K562 (cell line): ENCODE measurements at regions not wholly inside any gene's neighbourhood (a gene's known extent, or its start where the extent isn't known, plus 50 kb on each side); places are given as distances from the start of the nearest gene placed in this dataset.

Experiments
- ATAC-seq: fragments of 200-7000 bp; cut with Tn5 transposase; 3 replicates; pipeline ENCODE4 v1.9.1; 2020; ENCODE audit warnings: moderate library complexity
- BruUV-seq: library from RNA; stranded (reverse); fragments of 400-500 nt; replicated peaks from 2 replicates; lab custom pipeline; 2021; lab: Mats Ljungman, UMichigan
- CTCF ChIA-PET: fragments of 300-600 bp; formaldehyde crosslinking; extraction: SDS; loops from one replicate; lab custom pipeline; 2021; ENCODE audit warnings: low intra/inter-chr PET ratio; lab: Yijun Ruan, JAX
- POLR2A ChIA-PET: fragments of 300-600, 350-650 bp; sonication (Branson Sonifier 250); formaldehyde crosslinking; extraction: SDS; loops from one replicate; lab custom pipeline; 2021; ENCODE audit warnings: antibody characterized with exemption, inconsistent platforms; lab: Yijun Ruan, JAX
- DNase-seq, 4 experiments: peaks; one replicate each; pipeline versions ENCODE4 v3.0.0 to v3.0.0-alpha.2; 2011 to 2018; ENCODE audit warnings: low spot score in 3 of 4, mixed read lengths in 3 of 4; ENCODE audit errors: extremely low read depth in 1 of 4
- FAIRE-seq: peaks from 2 replicates; lab custom pipeline; 2011; peaks lifted over from hg19 to GRCh38; lab: Jason Lieb, UNC
- H2AFZ ChIP-seq: 2 replicates; pipeline ENCODE4 v1.6.0; 2011; ENCODE audit warnings: low read depth, low read length, control low read depth, inconsistent platforms
- H3K27ac ChIP-seq: fragments of 200-600 bp; 3 replicates; pipeline ENCODE4 v1.8.0; 2011; ENCODE audit warnings: low read depth, mild to moderate bottlenecking, control low read depth, inconsistent platforms, low read length, moderate library complexity, mixed read lengths; ENCODE audit errors: extremely low read depth
- H3K27me3 ChIP-seq, 2 experiments: fragments of 300-600 bp in 1 of 2; 2 replicates in 1 of 2; 3 replicates in 1 of 2; pipeline versions ENCODE4 v1.6.0 to v1.8.0; 2011; ENCODE audit warnings: inconsistent platforms in 2 of 2, low read length in 2 of 2, mild to moderate bottlenecking in 1 of 2, mixed read lengths in 1 of 2, moderate library complexity in 1 of 2; ENCODE audit not compliant: control insufficient read depth in 2 of 2, insufficient read depth in 2 of 2
- H3K36me3 ChIP-seq: fragments of 300-600 bp; 3 replicates; pipeline ENCODE4 v1.8.0; 2011; ENCODE audit warnings: mild to moderate bottlenecking, low read length, inconsistent platforms; ENCODE audit not compliant: control insufficient read depth, insufficient read depth
- H3K4me1 ChIP-seq, 2 experiments: fragments of 200-600 bp in 1 of 2; replicated peaks in 1 of 2; 2 replicates in 1 of 2; 3 replicates in 1 of 2; pipeline versions ENCODE4 v1.5.1 to v1.8.0; 2011; ENCODE audit warnings: inconsistent platforms in 2 of 2, low read length in 2 of 2, mild to moderate bottlenecking in 1 of 2, mixed read lengths in 1 of 2, moderate library complexity in 1 of 2; ENCODE audit not compliant: control insufficient read depth in 2 of 2, insufficient read depth in 2 of 2
- H3K4me2 ChIP-seq: 2 replicates; pipeline ENCODE4 v1.6.1; 2011; ENCODE audit warnings: low read length, control low read depth, inconsistent platforms, mixed read lengths; ENCODE audit not compliant: insufficient read depth
- H3K4me3 ChIP-seq: fragments of 200-600 bp; sonication (generic), shearing (Covaris generic); 2 replicates; pipeline ENCODE4 v1.5.1; 2016; ENCODE audit warnings: control low read depth, inconsistent platforms
- H3K79me2 ChIP-seq: fragments of 200-600 bp; 3 replicates; pipeline ENCODE4 v1.8.0; 2011; ENCODE audit warnings: low read length, inconsistent platforms; ENCODE audit not compliant: control insufficient read depth, insufficient read depth
- H3K9ac ChIP-seq, 2 experiments: 2 replicates each; pipeline versions ENCODE4 v1.6.0 to v1.6.1; 2011; ENCODE audit warnings: low read depth in 2 of 2, low read length in 2 of 2, control low read depth in 1 of 2, inconsistent platforms in 1 of 2, mild to moderate bottlenecking in 1 of 2, mixed read lengths in 1 of 2; ENCODE audit not compliant: insufficient read depth in 1 of 2
- H3K9me1 ChIP-seq: one replicate; pipeline ENCODE4 v1.6.0; 2011; ENCODE audit warnings: inconsistent platforms, mild to moderate bottlenecking, low read length, moderate library complexity; ENCODE audit not compliant: control insufficient read depth, insufficient read depth
- H3K9me3 ChIP-seq: replicated peaks from 2 replicates; pipeline ENCODE4 v1.5.1; 2011; ENCODE audit warnings: low read depth, low read length, inconsistent platforms; ENCODE audit not compliant: control insufficient read depth, insufficient read depth
- H4K20me1 ChIP-seq: replicated peaks from 2 replicates; pipeline ENCODE4 v1.6.1; 2011; ENCODE audit warnings: low read length, inconsistent platforms, mixed read lengths; ENCODE audit not compliant: control insufficient read depth, insufficient read depth
- CREBBP ChIP-seq: IDR thresholded peaks from one replicate; pipeline ENCODE4 v1.6.1; 2012; ENCODE audit warnings: low read depth, mild to moderate bottlenecking, control low read depth, inconsistent platforms, low read length
- E2F8 ChIP-seq: fragments of 450-650 bp; IDR thresholded peaks from 2 replicates; pipeline ENCODE4 v1.7.1; 2018; ENCODE audit warnings: mild to moderate bottlenecking, low read depth; ENCODE audit not compliant: partially characterized antibody
- EP300 ChIP-seq: IDR thresholded peaks from 2 replicates; pipeline ENCODE4 v1.6.1; 2012; ENCODE audit warnings: low read length, improper control_type of control experiment
- ID3 ChIP-seq, 2 experiments: fragments of 250-450 bp in 1 of 2; fragments of 450-650 bp in 1 of 2; sonication (Bioruptor Pico) in 1 of 2; IDR thresholded peaks; 2 replicates each; pipeline versions ENCODE4 v1.6.1 to v1.8.0; 2016 to 2021; ENCODE audit warnings: mild to moderate bottlenecking in 2 of 2, moderate library complexity in 2 of 2, missing compliant biosample characterization in 1 of 2, missing genetic modification characterization in 1 of 2
- MECOM ChIP-seq: fragments of 250-450 bp; sonication (Bioruptor Pico); IDR thresholded peaks from 2 replicates; pipeline ENCODE4 v1.8.0; 2022; ENCODE audit warnings: inconsistent platforms
- NR1H2 ChIP-seq: sonication (generic); formaldehyde crosslinking; IDR thresholded peaks from 2 replicates; pipeline ENCODE4 v1.4.0; 2020; ENCODE audit warnings: mild to moderate bottlenecking, missing genetic modification reagents
- NR2F6 ChIP-seq: fragments of 450-650 bp; formaldehyde crosslinking; IDR thresholded peaks from 2 replicates; pipeline ENCODE4 v1.4.0; 2020; ENCODE audit warnings: mild to moderate bottlenecking
- WGBS: fragments of 100-300 bp; shearing (Covaris generic); methylation state at CpG from one replicate; pipeline ENCODE4 v1.1.6; 2016; ENCODE audit warnings: low coverage, mixed read lengths; ENCODE audit not compliant: insufficient coverage; ENCODE audit errors: missing lambda C conversion rate; 5-methylcytosine and 5-hydroxymethylcytosine counted together
- in situ Hi-C: fragments of 300-500 bp; cut with MboI; formaldehyde crosslinking; loops from 4 replicates; pipeline ENCODE4 v1.15.0; 2018; ENCODE audit warnings: inconsistent platforms, mixed read lengths
- intact Hi-C: fragments of 100-400 bp; cut with micrococcal nuclease; formaldehyde crosslinking; loops from 2 replicates; pipeline ENCODE4 v1.14.2; 2022

- Histone ChIP-seq H3K4me3 (no peak overlapping the region), H3K27me3 (no peaks in the 10 kb centered on the region), H3K79me2 (no peaks in the 10 kb centered on the region), H2AFZ (no peak overlapping the region), H3K9me3 (no peaks in the 10 kb centered on the region; the same call in 1 of the 2 replicates), H4K20me1 (no peaks in the 10 kb centered on the region), H3K9me1 (no peaks in the 10 kb centered on the region), H3K4me2 (no peak overlapping the region), H3K9ac (no peak overlapping the region), H3K4me1 (no peaks in the 10 kb centered on the region), H3K36me3 (no peaks in the 10 kb centered on the region), H3K27ac (no peak overlapping the region)
- TF ChIP-seq NR1H2 (CRISPR knock-in tag) (no peak), E2F8 (no peak), NR2F6 (CRISPR knock-in tag) (no peak), ID3 (CRISPR knock-in tag; IDR thresholded peaks at IDR 0.05) (no peak), ID3 (tag; IDR thresholded peaks at IDR 0.05) (no peak), MECOM (CRISPR knock-in tag) (no peak), EP300 (no peak), CREBBP (no peak)
- POLR2A ChIA-PET: no interaction called here
- ATAC-seq (no peak), DNase-seq (no peak), FAIRE-seq (no peak)
- intact Hi-C loops: no loop called here
- no TSS peak for BruUV-seq
- 0% methylated on average over 1 of the region's 1 CpG for WGBS
- CTCF ChIA-PET: no interaction called here
- in situ Hi-C loops: no loop called here
Measured at GRCh38 chr4:64824591-64824990, 415.3 kb upstream of the TECRL start.
